SK-N-SH (cell line): ENCODE measurements at regions not wholly inside any gene's neighbourhood (a gene's known extent, or its start where the extent isn't known, plus 50 kb on each side); places are given as distances from the start of the nearest gene placed in this dataset.

ENCODE experiments used
- CTCF ChIA-PET: fragments of 300-600, 350-600 bp; formaldehyde crosslinking; extraction: SDS; loops from one replicate; lab custom pipeline; 2021; lab: Yijun Ruan, JAX
- POLR2A ChIA-PET: fragments of 350-600 bp; sonication (Branson Sonifier 250); formaldehyde crosslinking; extraction: SDS; loops from one replicate; lab custom pipeline; 2020; ENCODE audit warnings: antibody characterized with exemption, inconsistent platforms; lab: Yijun Ruan, JAX
- DNase-seq: peaks from one replicate; pipeline ENCODE4 v3.0.0; 2012
- H2AFZ ChIP-seq: fragments of 200-600 bp; sonication (generic); 2 replicates; pipeline ENCODE4 v1.8.1; 2016; ENCODE audit warnings: antibody characterized with exemption, mild to moderate bottlenecking, low read depth
- H3F3A ChIP-seq: fragments of 200-600 bp; sonication (generic); replicated peaks from 2 replicates; pipeline ENCODE3; 2016; ENCODE audit warnings: antibody characterized with exemption, mild to moderate bottlenecking; ENCODE audit not compliant: insufficient read depth
- H3K27ac ChIP-seq, 2 experiments: fragments of 200-500 bp in 1 of 2; fragments of 200-600 bp in 1 of 2; sonication (Bioruptor generic) in 1 of 2; sonication (generic), shearing (Covaris generic) in 1 of 2; 2 replicates each; pipeline versions ENCODE4 v1.5.1 to v1.6.1; 2014 to 2016; ENCODE audit warnings: low read depth in 2 of 2, inconsistent platforms in 1 of 2, low read length in 1 of 2, mild to moderate bottlenecking in 1 of 2, mixed read lengths in 1 of 2
- H3K27me3 ChIP-seq: fragments of 200-600 bp; sonication (generic), shearing (Covaris generic); 2 replicates; pipeline ENCODE4 v1.6.1; 2016; ENCODE audit warnings: mixed run types; ENCODE audit not compliant: insufficient read depth
- H3K36me3 ChIP-seq, 2 experiments: fragments of 200-500 bp in 1 of 2; fragments of 200-600 bp in 1 of 2; sonication (Bioruptor generic) in 1 of 2; sonication (generic) in 1 of 2; replicated peaks in 1 of 2; 2 replicates each; pipeline versions ENCODE3 to v1.5.1; 2014 to 2016; ENCODE audit warnings: low read length in 1 of 2, mild to moderate bottlenecking in 1 of 2; ENCODE audit not compliant: insufficient read depth in 2 of 2, control insufficient read depth in 1 of 2
- H3K4me1 ChIP-seq, 2 experiments: fragments of 200-500 bp in 1 of 2; fragments of 200-600 bp in 1 of 2; sonication (Bioruptor generic) in 1 of 2; sonication (generic), shearing (Covaris generic) in 1 of 2; 2 replicates each; pipeline versions ENCODE4 v1.5.1 to v1.6.1; 2014 to 2016; ENCODE audit warnings: low read depth in 1 of 2, low read length in 1 of 2, mixed run types in 1 of 2; ENCODE audit not compliant: insufficient read depth in 2 of 2, control insufficient read depth in 1 of 2
- H3K4me2 ChIP-seq: fragments of 200-600 bp; sonication (generic), shearing (Covaris generic); 2 replicates; pipeline ENCODE4 v1.6.1; 2017; ENCODE audit warnings: mixed run types
- H3K4me3 ChIP-seq, 2 experiments: fragments of 200-500 bp in 1 of 2; fragments of 200-600 bp in 1 of 2; sonication (Bioruptor generic) in 1 of 2; sonication (generic), shearing (Covaris generic) in 1 of 2; 2 replicates each; pipeline versions ENCODE4 v1.5.1 to v1.8.1; 2014 to 2016; ENCODE audit warnings: low read depth in 2 of 2, inconsistent platforms in 1 of 2, low read length in 1 of 2, mild to moderate bottlenecking in 1 of 2, mixed read lengths in 1 of 2, moderate library complexity in 1 of 2
- H3K79me2 ChIP-seq: fragments of 200-600 bp; sonication (generic); 2 replicates; pipeline ENCODE4 v1.8.1; 2017; ENCODE audit warnings: mild to moderate bottlenecking; ENCODE audit not compliant: insufficient read depth
- H3K9ac ChIP-seq: fragments of 200-600 bp; sonication (generic); 2 replicates; pipeline ENCODE4 v1.6.1; 2017; ENCODE audit warnings: mixed run types
- H3K9me2 ChIP-seq: fragments of 200-600 bp; sonication (generic); 2 replicates; pipeline ENCODE4 v1.6.1; 2017; ENCODE audit warnings: mixed run types
- H3K9me3 ChIP-seq: fragments of 200-600 bp; sonication (generic); 2 replicates; pipeline ENCODE4 v1.6.1; 2017; ENCODE audit warnings: mixed run types, mild to moderate bottlenecking, moderate library complexity
- H4K20me1 ChIP-seq: fragments of 200-600 bp; sonication (generic); 2 replicates; pipeline ENCODE4 v1.6.1; 2017; ENCODE audit warnings: mild to moderate bottlenecking, mixed run types; ENCODE audit not compliant: insufficient read depth
- CHD2 ChIP-seq: fragments of 150-350 bp; IDR thresholded peaks from 2 replicates; pipeline ENCODE4 v1.6.1; 2018; ENCODE audit warnings: low read length; ENCODE audit not compliant: partially characterized antibody
- ELF1 ChIP-seq: IDR thresholded peaks from 2 replicates; pipeline ENCODE4 v1.4.0; 2012
- EZH2phosphoT487 ChIP-seq: fragments of 200-600 bp; sonication (generic); IDR thresholded peaks from 2 replicates; pipeline ENCODE4 v1.6.1; 2017; ENCODE audit warnings: low read depth, mixed run types, mild to moderate bottlenecking, antibody characterized with exemption, moderate library complexity, borderline replicate concordance
- FOSL2 ChIP-seq: IDR thresholded peaks from 2 replicates; pipeline ENCODE4 v1.4.0; 2012; ENCODE audit warnings: low read depth, mild to moderate bottlenecking, moderate library complexity, borderline replicate concordance
- FOXJ3 ChIP-seq: sonication (generic); formaldehyde crosslinking; IDR thresholded peaks from 2 replicates; pipeline ENCODE4 v1.5.1; 2020; ENCODE audit warnings: mild to moderate bottlenecking, missing genetic modification reagents
- GABPA ChIP-seq: IDR thresholded peaks from 2 replicates; pipeline ENCODE4 v1.4.0; 2012; ENCODE audit warnings: low read depth, mild to moderate bottlenecking
- JUND ChIP-seq: IDR thresholded peaks from 2 replicates; pipeline ENCODE4 v1.4.0; 2012
- MXI1 ChIP-seq: IDR thresholded peaks from 2 replicates; pipeline ENCODE4 v1.6.1; 2012; ENCODE audit warnings: mild to moderate bottlenecking, low read depth, low read length, improper control_type of control experiment
- NFIC ChIP-seq: IDR thresholded peaks from 2 replicates; pipeline ENCODE4 v1.4.0; 2012; ENCODE audit warnings: borderline replicate concordance
- NRF1 ChIP-seq: IDR thresholded peaks from 2 replicates; pipeline ENCODE4 v1.6.1; 2012; ENCODE audit warnings: low read depth, mild to moderate bottlenecking, low read length
- RCOR1 ChIP-seq: fragments of 150-350 bp; IDR thresholded peaks from 2 replicates; pipeline ENCODE4 v1.6.1; 2017; ENCODE audit warnings: antibody characterized with exemption, low read length
- RFX5 ChIP-seq: IDR thresholded peaks from 2 replicates; pipeline ENCODE4 v1.6.1; 2012; ENCODE audit warnings: mild to moderate bottlenecking, improper control_type of control experiment, low read length
- RXRA ChIP-seq: IDR thresholded peaks from 2 replicates; pipeline ENCODE4 v1.4.0; 2012; ENCODE audit warnings: low read depth, mild to moderate bottlenecking, borderline replicate concordance
- SIN3A ChIP-seq: IDR thresholded peaks from 2 replicates; pipeline ENCODE4 v1.6.1; 2012; ENCODE audit warnings: low read depth, mild to moderate bottlenecking, low read length, moderate library complexity, borderline replicate concordance
- SMC3 ChIP-seq: IDR thresholded peaks from 2 replicates; pipeline ENCODE4 v1.6.1; 2012; ENCODE audit warnings: low read depth, low read length, improper control_type of control experiment
- TEAD4 ChIP-seq: IDR thresholded peaks from 2 replicates; pipeline ENCODE4 v1.4.0; 2012; ENCODE audit warnings: mild to moderate bottlenecking, borderline replicate concordance; ENCODE audit not compliant: insufficient read depth
- YY1 ChIP-seq: IDR thresholded peaks from 2 replicates; pipeline ENCODE4 v1.4.0; 2012; ENCODE audit warnings: low read depth, mild to moderate bottlenecking
- WGBS: methylation state at CpG from one replicate; pipeline ENCODE4 v1.1.6; 2017; ENCODE audit warnings: low lambda C conversion rate; 5-methylcytosine and 5-hydroxymethylcytosine counted together
- TF ChIP-seq, protein P1 (sequence below): fragments of 150-350 bp; IDR thresholded peaks from 2 replicates; pipeline ENCODE4 v1.6.1; 2017; ENCODE audit warnings: antibody characterized with exemption, low read length, low read depth, borderline replicate concordance
- TF ChIP-seq, protein P2 (sequence below): IDR thresholded peaks from 2 replicates; pipeline ENCODE4 v1.4.0; 2012; ENCODE audit warnings: low read depth
- TF ChIP-seq, protein P3 (sequence below): fragments of 150-350 bp; IDR thresholded peaks from 2 replicates; pipeline ENCODE4 v1.6.1; 2016; ENCODE audit warnings: mild to moderate bottlenecking, low read depth, low read length
- TF ChIP-seq, protein P4 (sequence below): IDR thresholded peaks from 2 replicates; pipeline ENCODE4 v1.4.0; 2012; ENCODE audit warnings: low read depth, borderline replicate concordance
- TF ChIP-seq, protein P5 (sequence below): IDR thresholded peaks from 2 replicates; pipeline ENCODE4 v1.4.0; 2012; ENCODE audit warnings: low read depth, borderline replicate concordance

DNA sequence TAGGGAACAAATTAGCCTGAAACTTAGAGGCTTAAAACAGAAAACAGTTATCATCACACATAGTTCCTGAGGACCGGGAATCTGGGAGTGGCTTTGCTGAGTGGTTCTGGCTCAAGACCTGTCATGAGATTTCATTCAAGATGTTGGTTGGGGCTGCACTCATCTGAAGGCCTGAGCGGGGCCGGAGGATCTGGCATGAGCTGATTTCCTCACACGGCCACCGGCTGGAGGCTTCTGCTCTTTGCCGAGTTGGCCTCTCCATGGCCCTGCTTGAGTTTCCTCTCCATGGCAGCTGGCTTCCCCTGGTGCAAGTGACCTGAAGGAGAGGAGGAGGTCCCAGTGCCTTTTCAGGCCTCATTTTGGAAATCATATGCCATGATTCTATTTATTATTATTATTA, 128.1 kb downstream of the PAPOLA start:
- ChIA-PET CTCF (no interaction called here), POLR2A (no interaction called here)
- Histone ChIP-seq H3K79me2 (no peaks in the 10 kb centered on the region), H3K27me3 (no peaks in the 10 kb centered on the region), H3K4me2 (no peak overlapping the region), H2AFZ (no peak overlapping the region), H3K9me3 (no peaks in the 10 kb centered on the region), H3K9me2 (no peaks in the 10 kb centered on the region), H3K9ac (no peak overlapping the region), H3K4me1 (peaks cover 0 to 2% of the 10 kb centered on the region in 2 experiments; a peak in 1 of 4 replicates), H4K20me1 (no peaks in the 10 kb centered on the region), H3K27ac (no peak overlapping the region), H3K4me3 (no peak overlapping the region), H3F3A (no peaks in the 10 kb centered on the region), H3K36me3 (no peaks in the 10 kb centered on the region)
- WGBS: 64% methylated on average over 6 of the region's 6 CpGs
- DNase-seq: peak; percentile 0
- TF ChIP-seq, protein P1, sequence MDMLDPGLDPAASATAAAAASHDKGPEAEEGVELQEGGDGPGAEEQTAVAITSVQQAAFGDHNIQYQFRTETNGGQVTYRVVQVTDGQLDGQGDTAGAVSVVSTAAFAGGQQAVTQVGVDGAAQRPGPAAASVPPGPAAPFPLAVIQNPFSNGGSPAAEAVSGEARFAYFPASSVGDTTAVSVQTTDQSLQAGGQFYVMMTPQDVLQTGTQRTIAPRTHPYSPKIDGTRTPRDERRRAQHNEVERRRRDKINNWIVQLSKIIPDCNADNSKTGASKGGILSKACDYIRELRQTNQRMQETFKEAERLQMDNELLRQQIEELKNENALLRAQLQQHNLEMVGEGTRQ: no peak
- TF ChIP-seq RFX5 (no peak), MXI1 (no peak), TEAD4 (no peak), NRF1 (no peak), ELF1 (no peak), YY1 (no peak), JUND (no peak), CHD2 (no peak)
- TF ChIP-seq, protein P2, sequence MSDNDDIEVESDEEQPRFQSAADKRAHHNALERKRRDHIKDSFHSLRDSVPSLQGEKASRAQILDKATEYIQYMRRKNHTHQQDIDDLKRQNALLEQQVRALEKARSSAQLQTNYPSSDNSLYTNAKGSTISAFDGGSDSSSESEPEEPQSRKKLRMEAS: no peak
- TF ChIP-seq, all 33 proteins: peak for 0

DNA sequence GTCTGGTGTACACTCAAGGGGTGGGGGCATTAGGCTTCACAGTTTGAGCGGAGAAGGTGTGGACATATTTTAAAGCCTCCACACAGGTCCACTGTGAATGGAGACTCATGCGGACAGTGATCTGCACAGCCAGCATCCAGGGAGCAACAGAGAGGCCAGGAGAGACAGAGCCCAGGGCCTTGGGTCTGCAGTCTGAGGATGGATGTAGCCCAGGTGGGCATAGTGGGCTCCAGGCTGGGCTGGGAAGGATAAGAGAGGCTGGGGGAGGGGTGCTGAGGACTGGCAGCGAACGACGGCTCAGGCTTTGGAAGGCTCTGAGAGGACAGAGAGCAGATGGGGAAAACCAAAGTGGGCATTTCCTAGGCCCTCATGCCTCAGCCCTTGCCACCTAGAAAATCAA, 128.8 kb downstream of the PAPOLA start:
- H3K4me1 ChIP-seq: peaks cover 0 to 2% of the 10 kb centered on the region in 2 experiments; a peak in 1 of 4 replicates
- no peak overlapping the region for H3K4me3 ChIP-seq
- no peaks in the 10 kb centered on the region for H4K20me1 ChIP-seq
- H3K9ac ChIP-seq: no peak overlapping the region
- H3F3A ChIP-seq: no peaks in the 10 kb centered on the region
- no peaks in the 10 kb centered on the region for H3K79me2 ChIP-seq
- no peaks in the 10 kb centered on the region for H3K9me2 ChIP-seq
- H3K27me3 ChIP-seq: no peaks in the 10 kb centered on the region
- DNase-seq: no peak
- POLR2A ChIA-PET: no interaction called here
- H3K36me3 ChIP-seq: no peaks in the 10 kb centered on the region
- 83% methylated on average over 5 of the region's 5 CpGs for WGBS
- H3K9me3 ChIP-seq: no peaks in the 10 kb centered on the region
- H2AFZ ChIP-seq: no peak overlapping the region
- no peak overlapping the region for H3K27ac ChIP-seq
- H3K4me2 ChIP-seq: no peak overlapping the region
- CTCF ChIA-PET: no interaction called here
- TF ChIP-seq NFIC (no peak), FOXJ3 (CRISPR knock-in tag) (no peak), MXI1 (no peak), EZH2phosphoT487 (no peak), GABPA (no peak), FOSL2 (no peak), SIN3A (no peak), RCOR1 (no peak), RXRA (no peak), SMC3 (no peak), YY1 (no peak), CHD2 (no peak)
- TF ChIP-seq, protein P3, sequence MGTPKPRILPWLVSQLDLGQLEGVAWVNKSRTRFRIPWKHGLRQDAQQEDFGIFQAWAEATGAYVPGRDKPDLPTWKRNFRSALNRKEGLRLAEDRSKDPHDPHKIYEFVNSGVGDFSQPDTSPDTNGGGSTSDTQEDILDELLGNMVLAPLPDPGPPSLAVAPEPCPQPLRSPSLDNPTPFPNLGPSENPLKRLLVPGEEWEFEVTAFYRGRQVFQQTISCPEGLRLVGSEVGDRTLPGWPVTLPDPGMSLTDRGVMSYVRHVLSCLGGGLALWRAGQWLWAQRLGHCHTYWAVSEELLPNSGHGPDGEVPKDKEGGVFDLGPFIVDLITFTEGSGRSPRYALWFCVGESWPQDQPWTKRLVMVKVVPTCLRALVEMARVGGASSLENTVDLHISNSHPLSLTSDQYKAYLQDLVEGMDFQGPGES: no peak
- TF ChIP-seq, protein P4, sequence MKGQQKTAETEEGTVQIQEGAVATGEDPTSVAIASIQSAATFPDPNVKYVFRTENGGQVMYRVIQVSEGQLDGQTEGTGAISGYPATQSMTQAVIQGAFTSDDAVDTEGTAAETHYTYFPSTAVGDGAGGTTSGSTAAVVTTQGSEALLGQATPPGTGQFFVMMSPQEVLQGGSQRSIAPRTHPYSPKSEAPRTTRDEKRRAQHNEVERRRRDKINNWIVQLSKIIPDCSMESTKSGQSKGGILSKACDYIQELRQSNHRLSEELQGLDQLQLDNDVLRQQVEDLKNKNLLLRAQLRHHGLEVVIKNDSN: no peak
- TF ChIP-seq, protein P5, sequence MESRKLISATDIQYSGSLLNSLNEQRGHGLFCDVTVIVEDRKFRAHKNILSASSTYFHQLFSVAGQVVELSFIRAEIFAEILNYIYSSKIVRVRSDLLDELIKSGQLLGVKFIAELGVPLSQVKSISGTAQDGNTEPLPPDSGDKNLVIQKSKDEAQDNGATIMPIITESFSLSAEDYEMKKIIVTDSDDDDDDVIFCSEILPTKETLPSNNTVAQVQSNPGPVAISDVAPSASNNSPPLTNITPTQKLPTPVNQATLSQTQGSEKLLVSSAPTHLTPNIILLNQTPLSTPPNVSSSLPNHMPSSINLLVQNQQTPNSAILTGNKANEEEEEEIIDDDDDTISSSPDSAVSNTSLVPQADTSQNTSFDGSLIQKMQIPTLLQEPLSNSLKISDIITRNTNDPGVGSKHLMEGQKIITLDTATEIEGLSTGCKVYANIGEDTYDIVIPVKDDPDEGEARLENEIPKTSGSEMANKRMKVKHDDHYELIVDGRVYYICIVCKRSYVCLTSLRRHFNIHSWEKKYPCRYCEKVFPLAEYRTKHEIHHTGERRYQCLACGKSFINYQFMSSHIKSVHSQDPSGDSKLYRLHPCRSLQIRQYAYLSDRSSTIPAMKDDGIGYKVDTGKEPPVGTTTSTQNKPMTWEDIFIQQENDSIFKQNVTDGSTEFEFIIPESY: no peak
- TF ChIP-seq, protein P2: no peak
- TF ChIP-seq, protein P1: no peak
